ENCODE measurements at regions not wholly inside any gene's neighbourhood (a gene's known extent, or its start where the extent isn't known, plus 50 kb on each side); places are given as distances from the start of the nearest gene placed in this dataset.

DNA sequence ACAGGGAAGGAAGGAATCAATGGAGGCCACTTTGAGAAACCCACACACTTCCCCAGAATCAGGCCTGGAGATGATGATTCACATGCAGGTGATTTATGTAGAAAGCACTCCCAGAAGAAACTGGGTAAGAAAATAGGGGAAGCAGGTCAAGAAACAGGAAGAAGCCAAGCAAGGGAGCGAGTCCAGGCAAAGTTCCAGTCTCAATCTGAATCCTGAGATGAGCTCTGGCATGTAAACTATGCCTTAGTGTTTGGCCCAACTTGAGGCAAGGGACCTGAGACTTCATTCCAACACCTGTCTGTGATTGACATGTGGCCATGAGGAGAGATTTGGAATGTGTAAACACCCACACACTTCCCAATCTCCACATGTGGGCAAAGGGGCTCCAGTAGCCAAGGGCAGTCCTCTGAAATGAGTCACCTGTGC is 61.6 kb upstream of the CTNNB1 start:
- no peaks in the 10 kb centered on the region for H3K36me3 ChIP-seq (replicated peaks in 1 of 2; ENCODE audit: control insufficient read depth in 1 of 2, insufficient read depth in 2 of 2, low read length in 2 of 2)
- Mint-ChIP-seq H3K4me1 (peaks cover 11% of the 10 kb centered on the region), H3K4me3 (no peak overlapping the region), H3K9me3 (peaks cover 0 to 12% (median 7%) of the 10 kb centered on the region in 7 donors), H3K27me3 (ENCODE audit: low read depth in 3 of 3) (peaks cover 0 to 1% (median 0%) of the 10 kb centered on the region in 3 donors), H3K36me3 (no peaks in the 10 kb centered on the region), H3K27ac (peak overlapping the region in 4 of 7 donors; percentile 8 to 77 (median 40))
- whole genome bisulfite sequencing (ENCODE audit: insufficient coverage): 0% methylated on average over 1 of the region's 1 CpG
- peaks cover 11 to 14% of the 10 kb centered on the region in 2 donors for H3K4me1 ChIP-seq (ENCODE audit: control insufficient read depth in 1 of 2, insufficient read depth in 2 of 2, low read length in 2 of 2)
- DNase-seq: peak; percentile 72 to 92 (median 79)
- H3K27ac ChIP-seq (ENCODE audit: low read depth in 1 of 2, low read length in 2 of 2): peak overlapping the region in 1 of 2 donors; percentile 20
- H3K79me2 ChIP-seq (ENCODE audit: insufficient read depth, low read length): no peaks in the 10 kb centered on the region
- no peak overlapping the region for H3K4me2 ChIP-seq (replicated peaks; ENCODE audit: extremely low read depth, low read length, poor library complexity, severe bottlenecking)
- H3K9me3 ChIP-seq (replicated peaks in 1 of 2; ENCODE audit: control insufficient read depth in 1 of 2, insufficient read depth in 1 of 2, low read length in 2 of 2): no peaks in the 10 kb centered on the region
- no peak overlapping the region for H2AFZ ChIP-seq (ENCODE audit: insufficient read depth, low read depth, low read length, poor library complexity, severe bottlenecking)
- H3K27me3 ChIP-seq (ENCODE audit: control insufficient read depth in 2 of 2, insufficient read depth in 2 of 2, low read length in 2 of 2): no peaks in the 10 kb centered on the region
- intact Hi-C loops (cut with micrococcal nuclease): no loop called here
- H3K4me3 ChIP-seq (replicated peaks in 1 of 3; ENCODE audit: low read depth in 2 of 3, low read length in 3 of 3): no peak overlapping the region
- H3K9ac ChIP-seq (ENCODE audit: insufficient read depth, low read length, poor library complexity, severe bottlenecking): no peak overlapping the region
- TF ChIP-seq, protein P1, sequence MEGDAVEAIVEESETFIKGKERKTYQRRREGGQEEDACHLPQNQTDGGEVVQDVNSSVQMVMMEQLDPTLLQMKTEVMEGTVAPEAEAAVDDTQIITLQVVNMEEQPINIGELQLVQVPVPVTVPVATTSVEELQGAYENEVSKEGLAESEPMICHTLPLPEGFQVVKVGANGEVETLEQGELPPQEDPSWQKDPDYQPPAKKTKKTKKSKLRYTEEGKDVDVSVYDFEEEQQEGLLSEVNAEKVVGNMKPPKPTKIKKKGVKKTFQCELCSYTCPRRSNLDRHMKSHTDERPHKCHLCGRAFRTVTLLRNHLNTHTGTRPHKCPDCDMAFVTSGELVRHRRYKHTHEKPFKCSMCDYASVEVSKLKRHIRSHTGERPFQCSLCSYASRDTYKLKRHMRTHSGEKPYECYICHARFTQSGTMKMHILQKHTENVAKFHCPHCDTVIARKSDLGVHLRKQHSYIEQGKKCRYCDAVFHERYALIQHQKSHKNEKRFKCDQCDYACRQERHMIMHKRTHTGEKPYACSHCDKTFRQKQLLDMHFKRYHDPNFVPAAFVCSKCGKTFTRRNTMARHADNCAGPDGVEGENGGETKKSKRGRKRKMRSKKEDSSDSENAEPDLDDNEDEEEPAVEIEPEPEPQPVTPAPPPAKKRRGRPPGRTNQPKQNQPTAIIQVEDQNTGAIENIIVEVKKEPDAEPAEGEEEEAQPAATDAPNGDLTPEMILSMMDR (IDR thresholded peaks at IDR 0.05): no peak
- H4K20me1 ChIP-seq (ENCODE audit: insufficient read depth, low read length): no peaks in the 10 kb centered on the region

- Histone ChIP-seq H3K27ac (ENCODE audit: low read depth in 1 of 2, low read length in 2 of 2) (peak overlapping the region in 1 of 2 donors; percentile 20), H3K9ac (ENCODE audit: insufficient read depth, low read length, poor library complexity, severe bottlenecking) (no peak overlapping the region), H3K4me2 (replicated peaks; ENCODE audit: extremely low read depth, low read length, poor library complexity, severe bottlenecking) (no peak overlapping the region), H3K79me2 (ENCODE audit: insufficient read depth, low read length) (no peaks in the 10 kb centered on the region), H3K4me1 (ENCODE audit: control insufficient read depth in 1 of 2, insufficient read depth in 2 of 2, low read length in 2 of 2) (peaks cover 11 to 14% of the 10 kb centered on the region in 2 donors), H2AFZ (ENCODE audit: insufficient read depth, low read depth, low read length, poor library complexity, severe bottlenecking) (no peak overlapping the region), H4K20me1 (ENCODE audit: insufficient read depth, low read length) (no peaks in the 10 kb centered on the region), H3K9me3 (replicated peaks in 1 of 2; ENCODE audit: control insufficient read depth in 1 of 2, insufficient read depth in 1 of 2, low read length in 2 of 2) (no peaks in the 10 kb centered on the region), H3K27me3 (ENCODE audit: control insufficient read depth in 2 of 2, insufficient read depth in 2 of 2, low read length in 2 of 2) (no peaks in the 10 kb centered on the region), H3K4me3 (replicated peaks in 1 of 3; ENCODE audit: low read depth in 2 of 3, low read length in 3 of 3) (no peak overlapping the region), H3K36me3 (replicated peaks in 1 of 2; ENCODE audit: control insufficient read depth in 1 of 2, insufficient read depth in 2 of 2, low read length in 2 of 2) (no peaks in the 10 kb centered on the region)
- Mint-ChIP-seq H3K9me3 (peaks cover 0 to 12% (median 7%) of the 10 kb centered on the region in 7 donors), H3K36me3 (no peaks in the 10 kb centered on the region), H3K4me3 (no peak overlapping the region), H3K27ac (peak overlapping the region in 3 of 7 donors; percentile 20 to 77 (median 38)), H3K27me3 (ENCODE audit: low read depth in 3 of 3) (peaks cover 0 to 1% (median 0%) of the 10 kb centered on the region in 3 donors), H3K4me1 (peaks cover 11% of the 10 kb centered on the region)
- DNase-seq: peak in 2 of 3 donors; percentile 34 to 56
- intact Hi-C loops (cut with micrococcal nuclease): no loop called here
- 100% methylated on average over 1 of the region's 3 CpGs for WGBS (ENCODE audit: insufficient coverage)
- TF ChIP-seq, protein P1 (IDR thresholded peaks at IDR 0.05): no peak
These were observed 61.2 kb upstream of the CTNNB1 start for GRCh38 chr3:41138146-41138545.

All from CD14-positive monocyte (primary cell).